A549 (cell line): ENCODE measurements at regions not wholly inside any gene's neighbourhood (a gene's known extent, or its start where the extent isn't known, plus 50 kb on each side); places are given as distances from the start of the nearest gene placed in this dataset.

ENCODE experiments used
- ATAC-seq, 2 experiments: fragments of 200-7000 bp in 1 of 2; fragments of >200 bp in 1 of 2; cut with Nextera tagmentation in 1 of 2; cut with Tn5 transposase in 1 of 2; 3 replicates each; pipeline versions ENCODE4 v1.8.0 to v1.9.1; 2018 to 2020; ENCODE audit warnings: mild to moderate bottlenecking in 1 of 2, moderate library complexity in 1 of 2
- CTCF ChIA-PET: fragments of 300-600 bp; sonication (Branson Sonifier 250); formaldehyde crosslinking; extraction: SDS; loops from one replicate; lab custom pipeline; 2021; ENCODE audit warnings: antibody characterized with exemption, inconsistent platforms; lab: Yijun Ruan, JAX
- POLR2A ChIA-PET: fragments of 350-600 bp; formaldehyde crosslinking; extraction: SDS; loops from one replicate; lab custom pipeline; 2021; ENCODE audit warnings: antibody characterized with exemption, inconsistent platforms; lab: Yijun Ruan, JAX
- DNase-seq, 2 experiments: peaks; one replicate each; pipeline versions ENCODE4 v3.0.0 to v3.0.0-alpha.2; 2011 to 2016; ENCODE audit warnings: low read depth in 1 of 2, low spot score in 1 of 2
- FAIRE-seq: peaks from 2 replicates; lab custom pipeline; 2011; peaks lifted over from hg19 to GRCh38; lab: Jason Lieb, UNC
- H3K27ac ChIP-seq, 2 experiments: fragments of >200 bp; sonication (Bioruptor Twin); formaldehyde crosslinking; 3 replicates each; pipeline ENCODE4 v1.5.1; 2016 to 2017
- H3K4me1 ChIP-seq: fragments of >200 bp; sonication (Bioruptor Twin); formaldehyde crosslinking; 3 replicates; pipeline ENCODE4 v1.6.1; 2016
- H3K4me2 ChIP-seq: fragments of >200 bp; sonication (Bioruptor Twin); formaldehyde crosslinking; 3 replicates; pipeline ENCODE4 v1.6.1; 2016
- H3K4me3 ChIP-seq: fragments of >200 bp; sonication (Bioruptor Twin); formaldehyde crosslinking; 3 replicates; pipeline ENCODE4 v1.5.1; 2016
- H3K9me3 ChIP-seq: fragments of >200 bp; sonication (Bioruptor Twin); formaldehyde crosslinking; 3 replicates; pipeline ENCODE4 v1.6.1; 2016
- ATOH8 ChIP-seq: fragments of 250-450 bp; sonication (Bioruptor Pico); IDR thresholded peaks from 2 replicates; pipeline ENCODE4 v1.5.0; 2020; ENCODE audit warnings: low read depth, mild to moderate bottlenecking, moderate library complexity
- BCL3 ChIP-seq: fragments of >200 bp; sonication (Bioruptor Twin); formaldehyde crosslinking; IDR thresholded peaks from 3 replicates; pipeline ENCODE4 v1.6.1; 2016
- BHLHE40 ChIP-seq: IDR thresholded peaks from 2 replicates; pipeline ENCODE4 v1.6.1; 2012; ENCODE audit warnings: low read depth, low read length, inconsistent platforms
- CBX2 ChIP-seq: fragments of 200-600 bp; sonication (generic); IDR thresholded peaks from 2 replicates; pipeline ENCODE4 v1.6.1; 2016; ENCODE audit warnings: low read depth, mild to moderate bottlenecking, borderline replicate concordance
- CBX8 ChIP-seq: fragments of 200-600 bp; sonication (generic); IDR thresholded peaks from 2 replicates; pipeline ENCODE4 v1.6.1; 2016
- CHD4 ChIP-seq: fragments of 200-600 bp; sonication (generic); IDR thresholded peaks from 2 replicates; pipeline ENCODE4 v1.6.1; 2016; ENCODE audit warnings: antibody characterized with exemption, mild to moderate bottlenecking, borderline replicate concordance
- E2F6 ChIP-seq: IDR thresholded peaks from 2 replicates; pipeline ENCODE4 v1.6.1; 2012; ENCODE audit warnings: low read depth, borderline replicate concordance
- FOSB ChIP-seq: fragments of 250-450 bp; sonication (Bioruptor Pico); IDR thresholded peaks from 2 replicates; pipeline ENCODE4 v1.5.0; 2020; ENCODE audit warnings: mild to moderate bottlenecking, moderate library complexity
- FOSL2 ChIP-seq, 2 experiments: fragments of 450-650 bp in 1 of 2; fragments of >200 bp in 1 of 2; sonication (Bioruptor Twin) in 1 of 2; formaldehyde crosslinking; IDR thresholded peaks; 2 replicates each; pipeline versions ENCODE4 v1.5.0 to v1.6.1; 2016 to 2020; ENCODE audit warnings: mild to moderate bottlenecking in 1 of 2, moderate library complexity in 1 of 2
- GATA3 ChIP-seq: IDR thresholded peaks from 2 replicates; pipeline ENCODE4 v1.6.1; 2012; ENCODE audit warnings: borderline replicate concordance
- HEYL ChIP-seq: fragments of 250-450 bp; sonication (Bioruptor Pico); IDR thresholded peaks from 2 replicates; pipeline ENCODE4 v1.8.0; 2021; ENCODE audit warnings: mild to moderate bottlenecking, moderate library complexity
- HMGXB4 ChIP-seq: fragments of 250-450 bp; sonication (Bioruptor Pico); IDR thresholded peaks from 2 replicates; pipeline ENCODE4 v1.5.0; 2021; ENCODE audit warnings: mild to moderate bottlenecking, moderate library complexity, borderline replicate concordance
- HOXA7 ChIP-seq: fragments of 250-450 bp; sonication (Bioruptor Pico); IDR thresholded peaks from 2 replicates; pipeline ENCODE4 v1.5.0; 2020; ENCODE audit warnings: mild to moderate bottlenecking, moderate library complexity
- KDM1A ChIP-seq: fragments of 200-600 bp; sonication (generic); IDR thresholded peaks from 2 replicates; pipeline ENCODE4 v1.6.1; 2016; ENCODE audit warnings: low read depth, mild to moderate bottlenecking
- MAX ChIP-seq: IDR thresholded peaks from 2 replicates; pipeline ENCODE4 v1.6.1; 2012
- MAZ ChIP-seq: fragments of 150-350 bp; IDR thresholded peaks from 2 replicates; pipeline ENCODE4 v1.6.1; 2014; ENCODE audit warnings: antibody characterized with exemption, low read depth, low read length, borderline replicate concordance
- NFE2L2 ChIP-seq: fragments of 150-350 bp; conservative IDR thresholded peaks from 2 replicates; pipeline ENCODE4 v1.6.1; 2014; ENCODE audit warnings: low read length
- NR3C1 ChIP-seq: fragments of >200 bp; sonication (Bioruptor Twin); formaldehyde crosslinking; IDR thresholded peaks from 3 replicates; pipeline ENCODE4 v1.6.1; 2017
- PHF8 ChIP-seq: fragments of 200-600 bp; sonication (generic); IDR thresholded peaks from 2 replicates; pipeline ENCODE4 v1.6.1; 2016; ENCODE audit warnings: low read depth, mild to moderate bottlenecking, antibody characterized with exemption, moderate library complexity, borderline replicate concordance
- POLR2A ChIP-seq: IDR thresholded peaks from 2 replicates; pipeline ENCODE4 v1.6.1; 2012; ENCODE audit warnings: mild to moderate bottlenecking, low read length
- RAD21 ChIP-seq, 2 experiments: fragments of >200 bp in 1 of 2; sonication (Bioruptor Twin) in 1 of 2; formaldehyde crosslinking in 1 of 2; IDR thresholded peaks in 1 of 2; conservative IDR thresholded peaks in 1 of 2; 2 replicates in 1 of 2; 3 replicates in 1 of 2; pipeline ENCODE4 v1.6.1; 2012 to 2018; ENCODE audit warnings: inconsistent platforms in 1 of 2
- RCOR1 ChIP-seq: fragments of 150-350 bp; IDR thresholded peaks from 2 replicates; pipeline ENCODE4 v1.6.1; 2014; ENCODE audit warnings: antibody characterized with exemption, low read length, low read depth
- RNF2 ChIP-seq: fragments of 200-600 bp; sonication (generic); IDR thresholded peaks from 2 replicates; pipeline ENCODE4 v1.6.1; 2016; ENCODE audit warnings: low read depth, mild to moderate bottlenecking, antibody characterized with exemption, moderate library complexity, borderline replicate concordance
- SMC3 ChIP-seq: fragments of >200 bp; sonication (Bioruptor Twin); formaldehyde crosslinking; IDR thresholded peaks from 3 replicates; pipeline ENCODE4 v1.6.1; 2018; ENCODE audit warnings: inconsistent platforms
- TFCP2L1 ChIP-seq: fragments of 250-450 bp; sonication (Bioruptor Pico); IDR thresholded peaks from 2 replicates; pipeline ENCODE4 v1.5.0; 2021; ENCODE audit warnings: mild to moderate bottlenecking
- USF2 ChIP-seq: fragments of 450-650 bp; IDR thresholded peaks from 2 replicates; pipeline ENCODE4 v1.6.1; 2014; ENCODE audit warnings: antibody characterized with exemption
- ZFP36 ChIP-seq: fragments of 450-650 bp; IDR thresholded peaks from 2 replicates; pipeline ENCODE4 v1.6.1; 2014; ENCODE audit warnings: borderline replicate concordance; ENCODE audit not compliant: partially characterized antibody
- ZNF302 ChIP-seq: fragments of 250-450 bp; sonication (Bioruptor Pico); IDR thresholded peaks from 2 replicates; pipeline ENCODE4 v1.9.0; 2021; ENCODE audit warnings: inconsistent platforms, mild to moderate bottlenecking, moderate library complexity
- ZSCAN20 ChIP-seq: fragments of 250-450 bp; sonication (Bioruptor Pico); IDR thresholded peaks from 2 replicates; pipeline ENCODE4 v1.8.0; 2022; ENCODE audit warnings: mild to moderate bottlenecking, moderate library complexity
- WGBS: methylation state at CpG from one replicate; pipeline ENCODE4 v1.1.6; 2017; ENCODE audit errors: missing lambda C conversion rate; 5-methylcytosine and 5-hydroxymethylcytosine counted together

GRCh38 chr1:106207185-106207584, 849.3 kb upstream of the PRMT6 start:
- ChIA-PET CTCF (no interaction called here), POLR2A (no interaction called here)
- Histone ChIP-seq H3K27ac (no peak overlapping the region), H3K9me3 (no peaks in the 10 kb centered on the region), H3K4me3 (no peak overlapping the region), H3K4me1 (no peaks in the 10 kb centered on the region), H3K4me2 (no peak overlapping the region)
- WGBS: 0% methylated on average over 1 of the region's 1 CpG
- TF ChIP-seq HMGXB4 (no peak), BCL3 (no peak), PHF8 (no peak), ZSCAN20 (CRISPR knock-in tag) (no peak), ATOH8 (CRISPR knock-in tag) (no peak), HEYL (no peak), NR3C1 (no peak), FOSL2 (IDR thresholded peaks at IDR 0.05) (no peak), FOSL2 (CRISPR knock-in tag; IDR thresholded peaks at IDR 0.05) (no peak), KDM1A (no peak), CBX2 (no peak), ZNF302 (CRISPR knock-in tag) (no peak), GATA3 (no peak), CBX8 (no peak), MAX (no peak), ZFP36 (no peak), BHLHE40 (no peak), RNF2 (no peak), HOXA7 (CRISPR knock-in tag) (no peak), TFCP2L1 (CRISPR knock-in tag) (no peak), RCOR1 (no peak)
- ATAC-seq (no peak), DNase-seq (no peak), FAIRE-seq (no peak)

GRCh38 chr1:106217765-106218164, 838.7 kb upstream of the PRMT6 start:
- H3K27ac ChIP-seq: no peak overlapping the region
- FAIRE-seq: no peak
- POLR2A ChIA-PET: no interaction called here
- ATAC-seq: no peak
- WGBS: 6% methylated on average over 2 of the region's 2 CpGs
- H3K4me1 ChIP-seq: no peaks in the 10 kb centered on the region
- TF ChIP-seq MAZ: no peak
- no peak for TF ChIP-seq HEYL
- TF ChIP-seq NFE2L2: no peak
- TF ChIP-seq FOSL2 (IDR thresholded peaks at IDR 0.05): no peak
- TF ChIP-seq FOSL2 (CRISPR knock-in tag; IDR thresholded peaks at IDR 0.05): no peak
- no peak for TF ChIP-seq FOSB (CRISPR knock-in tag)
- TF ChIP-seq RAD21 (conservative IDR thresholded peaks at IDR 0.05 in 1 of 2, IDR thresholded peaks at IDR 0.05 in 1 of 2): no peak
- no peak for TF ChIP-seq CHD4
- TF ChIP-seq HOXA7 (CRISPR knock-in tag): no peak
- TF ChIP-seq USF2: no peak
- no peak for TF ChIP-seq SMC3
- TF ChIP-seq ZFP36: no peak
- no peak for TF ChIP-seq CBX2
- no peak for TF ChIP-seq E2F6
- no peak for TF ChIP-seq RNF2
- no peak for TF ChIP-seq CBX8
- TF ChIP-seq BCL3: no peak
- no peak for TF ChIP-seq POLR2A
- no peak for DNase-seq
- H3K4me2 ChIP-seq: no peak overlapping the region
- CTCF ChIA-PET: no interaction called here
- H3K4me3 ChIP-seq: no peak overlapping the region
- no peaks in the 10 kb centered on the region for H3K9me3 ChIP-seq
